Stimulated activated CD4-positive, alpha-beta T cell treated with anti-CD3 and anti-CD28 coated beads, TNF-alpha, amount 100 ng/mL, for 24 hours (primary cell): ENCODE measurements at regions not wholly inside any gene's neighbourhood (a gene's known extent, or its start where the extent isn't known, plus 50 kb on each side); places are given as distances from the start of the nearest gene placed in this dataset.
"Not testable (repeated sequence)": the region's sequence is repeated elsewhere in the genome, so short reads cannot be mapped to it uniquely, and the experiment has no call there.

Source experiments
- DNase-seq, 3 experiments: peaks; one replicate each; pipeline ENCODE4 v3.0.0-alpha.2; 2020; ENCODE audit warnings: low read depth in 3 of 3

- no peak for DNase-seq
Measured at GRCh38 chr5:142222225-142222865, 102.5 kb downstream of the SPRY4 start.

- no peak for DNase-seq
Measured at GRCh38 chr5:142221091-142221860, 103.5 kb downstream of the SPRY4 start.

- no peak for DNase-seq
Measured at GRCh38 chr5:142219146-142219545, 105.7 kb downstream of the SPRY4 start.

- DNase-seq = no peak
Measured at GRCh38 chr5:142216931-142217330, 107.9 kb downstream of the SPRY4 start.

GRCh38 chr5:142215915-142216681 lies 107.5 kb downstream of the NDFIP1 start:
- no peak for DNase-seq

GRCh38 chr5:142213077-142213476 lies 104.5 kb downstream of the NDFIP1 start:
- DNase-seq = no peak

GRCh38 chr5:142211918-142212317 lies 103.3 kb downstream of the NDFIP1 start:
- no peak for DNase-seq

GRCh38 chr5:142210864-142211412 lies 102.4 kb downstream of the NDFIP1 start:
- DNase-seq = no peak

- DNase-seq = no peak
Measured at GRCh38 chr5:142210011-142210410, 101.4 kb downstream of the NDFIP1 start.

GRCh38 chr5:142208777-142209312 lies 100.3 kb downstream of the NDFIP1 start:
- no peak for DNase-seq

- not testable (repeated sequence) for DNase-seq
Measured at GRCh38 chr5:142208244-142208643, 99.7 kb downstream of the NDFIP1 start.

GRCh38 chr5:142206801-142207200 lies 98.2 kb downstream of the NDFIP1 start:
- DNase-seq = no peak

- no peak for DNase-seq
Measured at GRCh38 chr5:142204219-142204618, 95.6 kb downstream of the NDFIP1 start.
